Memory B cell (primary cell): ENCODE measurements at regions not wholly inside any gene's neighbourhood (a gene's known extent, or its start where the extent isn't known, plus 50 kb on each side); places are given as distances from the start of the nearest gene placed in this dataset.

Experiments used
- ATAC-seq: fragments of 150-1000 bp; cut with Tn5 transposase; 2 replicates; pipeline ENCODE4 v1.10.0; 2021; ENCODE audit warnings: low read depth, mild to moderate bottlenecking, moderate library complexity
- DNase-seq, 2 donors: peaks; one replicate each; pipeline ENCODE4 v3.0.0; 2022; ENCODE audit warnings: low spot score in 2 of 2
- H3K27ac Mint-ChIP-seq: one replicate; pipeline ENCODE4 v1.8.0; 2022; ENCODE audit warnings: mild to moderate bottlenecking, moderate library complexity, mixed read lengths
- H3K27me3 Mint-ChIP-seq: one replicate; pipeline ENCODE4 v1.8.0; 2022; ENCODE audit warnings: mixed read lengths
- H3K36me3 Mint-ChIP-seq: one replicate; pipeline ENCODE4 v1.8.0; 2022; ENCODE audit warnings: mild to moderate bottlenecking, mixed read lengths
- H3K4me1 Mint-ChIP-seq: one replicate; pipeline ENCODE4 v1.8.0; 2022; ENCODE audit warnings: mixed read lengths
- H3K4me3 Mint-ChIP-seq: one replicate; pipeline ENCODE4 v1.8.0; 2022; ENCODE audit warnings: mild to moderate bottlenecking, moderate library complexity, mixed read lengths
- H3K9me3 Mint-ChIP-seq: one replicate; pipeline ENCODE4 v1.8.0; 2022; ENCODE audit warnings: mixed read lengths

GRCh38 chr2:9762941-9763340 lies 80.3 kb upstream of the TAF1B start:
- Mint-ChIP-seq H3K27ac (no peak overlapping the region), H3K4me1 (peaks cover 31% of the 10 kb centered on the region), H3K9me3 (no peaks in the 10 kb centered on the region), H3K27me3 (peaks cover 6% of the 10 kb centered on the region), H3K4me3 (no peak overlapping the region), H3K36me3 (no peaks in the 10 kb centered on the region)
- DNase-seq: no peak
- no peak for ATAC-seq

- Mint-ChIP-seq H3K4me3 (no peak overlapping the region), H3K27ac (no peak overlapping the region), H3K9me3 (no peaks in the 10 kb centered on the region), H3K4me1 (peaks cover 36% of the 10 kb centered on the region), H3K27me3 (peaks cover 6% of the 10 kb centered on the region), H3K36me3 (no peaks in the 10 kb centered on the region)
- no peak for DNase-seq
- ATAC-seq: no peak
These were observed 79.7 kb upstream of the TAF1B start for GRCh38 chr2:9763356-9764152.

GRCh38 chr2:9764153-9764778 lies 79.0 kb upstream of the TAF1B start:
- peaks cover 37% of the 10 kb centered on the region for H3K4me1 Mint-ChIP-seq
- H3K9me3 Mint-ChIP-seq: no peaks in the 10 kb centered on the region
- DNase-seq (no peak), ATAC-seq (no peak)
- H3K36me3 Mint-ChIP-seq: no peaks in the 10 kb centered on the region
- H3K27ac Mint-ChIP-seq: no peak overlapping the region
- peaks cover 9% of the 10 kb centered on the region for H3K27me3 Mint-ChIP-seq
- H3K4me3 Mint-ChIP-seq: no peak overlapping the region

- Mint-ChIP-seq H3K27ac (no peak overlapping the region), H3K27me3 (peaks cover 10% of the 10 kb centered on the region), H3K4me1 (peaks cover 34% of the 10 kb centered on the region), H3K9me3 (no peaks in the 10 kb centered on the region), H3K4me3 (no peak overlapping the region), H3K36me3 (no peaks in the 10 kb centered on the region)
- DNase-seq (no peak), ATAC-seq (no peak)
These were observed 77.4 kb upstream of the TAF1B start for GRCh38 chr2:9765611-9766531.

GRCh38 chr2:9767656-9768281 lies 75.5 kb upstream of the TAF1B start:
- H3K36me3 Mint-ChIP-seq: no peaks in the 10 kb centered on the region
- H3K27me3 Mint-ChIP-seq: peaks cover 10% of the 10 kb centered on the region
- H3K4me3 Mint-ChIP-seq: peak overlapping the region; percentile 24
- peak overlapping the region; percentile 33 for H3K27ac Mint-ChIP-seq
- peak in 1 of 2 donors; percentile 24 for DNase-seq
- H3K4me1 Mint-ChIP-seq: peaks cover 33% of the 10 kb centered on the region
- ATAC-seq: peak; percentile 89
- no peaks in the 10 kb centered on the region for H3K9me3 Mint-ChIP-seq

GRCh38 chr2:9768388-9768787 lies 74.9 kb upstream of the TAF1B start:
- H3K4me3 Mint-ChIP-seq: no peak overlapping the region
- H3K4me1 Mint-ChIP-seq: peaks cover 33% of the 10 kb centered on the region
- H3K27ac Mint-ChIP-seq: no peak overlapping the region
- DNase-seq: no peak
- H3K27me3 Mint-ChIP-seq: peaks cover 10% of the 10 kb centered on the region
- no peaks in the 10 kb centered on the region for H3K36me3 Mint-ChIP-seq
- no peak for ATAC-seq
- H3K9me3 Mint-ChIP-seq: no peaks in the 10 kb centered on the region

GRCh38 chr2:9769171-9770005 lies 73.9 kb upstream of the TAF1B start:
- Mint-ChIP-seq H3K4me3 (no peak overlapping the region), H3K27ac (peak overlapping the region; percentile 24), H3K4me1 (peaks cover 24% of the 10 kb centered on the region), H3K9me3 (no peaks in the 10 kb centered on the region), H3K27me3 (peaks cover 10% of the 10 kb centered on the region), H3K36me3 (no peaks in the 10 kb centered on the region)
- ATAC-seq (no peak), DNase-seq (no peak)

DNA sequence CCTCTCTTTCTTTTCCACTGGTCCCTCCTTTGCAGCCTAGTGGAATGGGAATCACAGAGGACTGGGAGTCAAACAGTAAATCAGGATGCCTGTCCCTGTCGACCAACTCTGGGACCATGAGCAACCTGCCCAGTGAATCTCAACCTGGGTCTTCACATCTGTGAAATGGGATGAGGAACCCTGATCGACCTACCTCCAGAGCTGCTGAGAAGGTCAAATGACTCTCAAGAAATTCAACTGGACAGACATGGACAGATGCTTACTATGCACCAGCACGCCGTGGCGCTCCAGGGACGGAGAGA lies 73.3 kb upstream of the TAF1B start:
- H3K4me3 Mint-ChIP-seq: no peak overlapping the region
- ATAC-seq (no peak), DNase-seq (no peak)
- H3K9me3 Mint-ChIP-seq: no peaks in the 10 kb centered on the region
- peaks cover 10% of the 10 kb centered on the region for H3K27me3 Mint-ChIP-seq
- H3K36me3 Mint-ChIP-seq: no peaks in the 10 kb centered on the region
- no peak overlapping the region for H3K27ac Mint-ChIP-seq
- H3K4me1 Mint-ChIP-seq: peaks cover 20% of the 10 kb centered on the region

- Mint-ChIP-seq H3K36me3 (no peaks in the 10 kb centered on the region), H3K27ac (no peak overlapping the region), H3K27me3 (peaks cover 10% of the 10 kb centered on the region), H3K9me3 (no peaks in the 10 kb centered on the region), H3K4me3 (no peak overlapping the region), H3K4me1 (peaks cover 18% of the 10 kb centered on the region)
- DNase-seq (peak in 1 of 2 donors; percentile 26), ATAC-seq (peak; percentile 41)
These were observed 72.8 kb upstream of the TAF1B start for GRCh38 chr2:9770308-9771100.

- DNase-seq: no peak
- peaks cover 18% of the 10 kb centered on the region for H3K4me1 Mint-ChIP-seq
- no peak for ATAC-seq
- no peak overlapping the region for H3K4me3 Mint-ChIP-seq
- no peaks in the 10 kb centered on the region for H3K9me3 Mint-ChIP-seq
- H3K27me3 Mint-ChIP-seq: peaks cover 12% of the 10 kb centered on the region
- no peak overlapping the region for H3K27ac Mint-ChIP-seq
- no peaks in the 10 kb centered on the region for H3K36me3 Mint-ChIP-seq
These were observed 72.2 kb upstream of the TAF1B start for GRCh38 chr2:9771101-9771449.

DNA sequence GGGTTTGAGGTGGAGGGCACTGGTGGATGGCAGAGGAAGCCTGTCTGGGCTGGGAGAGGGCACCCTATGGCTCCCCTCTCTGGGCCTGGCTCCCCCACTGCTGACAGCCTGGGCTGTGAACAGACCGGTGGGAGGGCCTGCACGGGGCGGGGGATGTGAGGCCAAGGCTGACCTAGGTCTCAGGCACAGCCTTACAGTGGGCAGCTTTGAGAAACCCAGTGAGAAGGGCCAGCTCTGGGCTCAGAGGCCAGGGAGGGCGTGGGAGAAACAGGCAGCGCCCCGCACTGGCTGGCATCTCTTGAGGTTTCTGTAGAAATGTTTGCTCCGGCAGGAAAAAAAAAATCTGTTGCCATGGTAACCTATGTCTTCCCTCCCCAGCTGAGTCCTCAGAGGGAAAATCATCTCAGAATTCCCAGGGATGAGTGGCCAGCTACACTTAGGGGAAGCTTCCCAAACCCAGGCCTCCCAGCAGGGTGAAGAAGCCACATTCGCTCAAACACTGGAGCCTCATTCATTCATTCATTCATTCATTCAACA lies 71.7 kb upstream of the TAF1B start:
- ATAC-seq (no peak), DNase-seq (no peak)
- Mint-ChIP-seq H3K4me1 (peaks cover 16% of the 10 kb centered on the region), H3K4me3 (no peak overlapping the region), H3K9me3 (no peaks in the 10 kb centered on the region), H3K36me3 (no peaks in the 10 kb centered on the region), H3K27ac (no peak overlapping the region), H3K27me3 (peaks cover 12% of the 10 kb centered on the region)

DNA sequence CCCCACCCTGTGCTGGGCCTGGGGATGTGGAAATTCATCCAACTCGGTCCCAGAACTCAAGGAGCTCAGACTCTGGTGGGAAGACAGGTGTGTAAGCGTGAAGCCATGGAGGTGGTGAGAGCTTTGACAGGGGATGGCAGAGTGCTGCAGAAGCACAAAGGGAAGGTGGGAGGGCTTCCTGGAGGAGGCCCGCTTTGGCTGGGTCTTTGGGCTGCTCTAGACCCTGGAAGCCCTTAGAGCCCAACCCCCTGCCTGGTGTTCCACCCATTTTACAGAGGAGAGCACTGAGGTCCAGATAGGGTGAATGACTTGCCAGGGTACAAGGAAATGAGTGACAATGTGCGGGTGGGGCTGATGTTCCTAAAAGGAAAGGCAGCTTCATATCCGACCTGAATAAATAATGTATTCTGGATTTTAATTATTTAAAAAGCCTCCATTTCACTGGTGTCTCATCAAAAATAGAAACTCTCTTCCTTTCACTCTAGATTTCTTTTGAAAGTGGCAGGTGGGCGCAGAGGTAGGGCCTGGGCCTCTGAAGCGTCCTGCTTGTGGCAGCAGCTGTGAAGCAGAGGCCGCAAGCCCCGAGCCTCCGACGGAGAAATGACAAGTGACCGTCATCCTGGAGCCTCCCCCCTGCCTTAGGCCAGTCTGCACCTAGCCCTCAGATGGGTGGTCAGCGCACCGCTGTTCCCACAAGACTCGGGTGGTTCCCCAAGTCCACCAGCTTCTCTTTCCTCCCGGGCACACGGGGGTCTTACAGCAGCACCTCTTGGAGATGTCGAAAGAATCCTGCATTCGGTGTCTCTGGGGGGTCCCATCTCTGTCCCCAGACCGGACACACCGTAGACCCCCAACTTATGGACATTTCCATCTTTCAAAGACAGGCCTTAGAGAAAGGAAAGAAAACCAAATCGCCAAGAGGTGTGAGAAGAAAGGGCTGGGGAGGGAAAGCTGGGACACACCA lies 71.0 kb upstream of the TAF1B start:
- no peaks in the 10 kb centered on the region for H3K9me3 Mint-ChIP-seq
- H3K27me3 Mint-ChIP-seq: peaks cover 10% of the 10 kb centered on the region
- H3K36me3 Mint-ChIP-seq: no peaks in the 10 kb centered on the region
- DNase-seq (no peak), ATAC-seq (no peak)
- H3K4me1 Mint-ChIP-seq: peaks cover 14% of the 10 kb centered on the region
- H3K4me3 Mint-ChIP-seq: no peak overlapping the region
- no peak overlapping the region for H3K27ac Mint-ChIP-seq
